Calu3 (cell line): ENCODE measurements at regions not wholly inside any gene's neighbourhood (a gene's known extent, or its start where the extent isn't known, plus 50 kb on each side); places are given as distances from the start of the nearest gene placed in this dataset.

Source experiments
- BruUV-seq: library from RNA; stranded (reverse); fragments of 400-500 nt; replicated peaks from 2 replicates; lab custom pipeline; 2021; lab: Mats Ljungman, UMichigan
- CTCF ChIA-PET: fragments of 300-600 bp; sonication (Branson Sonifier 250); formaldehyde crosslinking; loops from one replicate; lab custom pipeline; 2022; ENCODE audit warnings: antibody characterized with exemption; lab: Charles Lee
- DNase-seq: peaks from one replicate; pipeline ENCODE4 v3.0.0; 2022
- H3K27ac Mint-ChIP-seq: one replicate; pipeline ENCODE4 v1.8.0; 2022; ENCODE audit warnings: mixed read lengths; ENCODE audit not compliant: unreplicated experiment
- H3K27me3 Mint-ChIP-seq: one replicate; pipeline ENCODE4 v1.8.0; 2022; ENCODE audit warnings: mixed read lengths; ENCODE audit not compliant: unreplicated experiment
- H3K36me3 Mint-ChIP-seq: one replicate; pipeline ENCODE4 v1.8.0; 2022; ENCODE audit warnings: mild to moderate bottlenecking, moderate library complexity, mixed read lengths; ENCODE audit not compliant: insufficient read depth, unreplicated experiment
- H3K4me1 Mint-ChIP-seq: one replicate; pipeline ENCODE4 v1.8.0; 2022; ENCODE audit warnings: mild to moderate bottlenecking, low read depth, mixed read lengths; ENCODE audit not compliant: unreplicated experiment
- H3K4me3 Mint-ChIP-seq: one replicate; pipeline ENCODE4 v1.8.0; 2022; ENCODE audit warnings: mild to moderate bottlenecking, low read depth, moderate library complexity, mixed read lengths; ENCODE audit not compliant: unreplicated experiment
- H3K9me3 Mint-ChIP-seq: one replicate; pipeline ENCODE4 v1.8.0; 2022; ENCODE audit warnings: low read depth, mixed read lengths; ENCODE audit not compliant: unreplicated experiment
- intact Hi-C: fragments of 100-400 bp; cut with micrococcal nuclease; formaldehyde crosslinking; loops from one replicate; pipeline ENCODE4 v1.10.0; 2022; ENCODE audit not compliant: unreplicated experiment
- TF ChIP-seq, protein P1 (sequence below): fragments of 200-600 bp; IDR thresholded peaks from one replicate; pipeline ENCODE4 v1.8.0; 2022; ENCODE audit warnings: antibody characterized with exemption; ENCODE audit not compliant: unreplicated experiment

DNA sequence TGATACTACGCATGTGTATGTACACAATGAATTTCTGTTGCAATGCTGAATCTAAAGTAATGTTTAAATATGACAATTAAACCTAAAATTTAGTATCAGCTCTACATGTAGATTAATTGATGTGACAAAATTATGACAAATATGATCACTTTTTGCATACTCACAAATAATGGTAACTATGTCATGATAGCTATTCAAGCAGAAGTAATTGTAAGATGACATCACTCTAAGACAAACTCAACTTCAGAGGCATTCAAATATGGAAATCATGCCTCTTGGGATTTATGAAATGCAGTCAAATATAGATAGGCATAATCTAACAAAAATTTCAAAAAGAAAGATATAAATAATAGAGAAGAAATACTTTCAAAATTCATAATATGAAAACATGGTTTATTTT, 571.7 kb upstream of the LRFN5 start:
- no TSS peak for BruUV-seq
- Mint-ChIP-seq H3K36me3 (no peaks in the 10 kb centered on the region), H3K27me3 (no peaks in the 10 kb centered on the region), H3K4me1 (no peaks in the 10 kb centered on the region), H3K9me3 (peaks cover 5% of the 10 kb centered on the region), H3K4me3 (no peak overlapping the region), H3K27ac (no peak overlapping the region)
- intact Hi-C loops: no loop called here
- TF ChIP-seq, protein P1, sequence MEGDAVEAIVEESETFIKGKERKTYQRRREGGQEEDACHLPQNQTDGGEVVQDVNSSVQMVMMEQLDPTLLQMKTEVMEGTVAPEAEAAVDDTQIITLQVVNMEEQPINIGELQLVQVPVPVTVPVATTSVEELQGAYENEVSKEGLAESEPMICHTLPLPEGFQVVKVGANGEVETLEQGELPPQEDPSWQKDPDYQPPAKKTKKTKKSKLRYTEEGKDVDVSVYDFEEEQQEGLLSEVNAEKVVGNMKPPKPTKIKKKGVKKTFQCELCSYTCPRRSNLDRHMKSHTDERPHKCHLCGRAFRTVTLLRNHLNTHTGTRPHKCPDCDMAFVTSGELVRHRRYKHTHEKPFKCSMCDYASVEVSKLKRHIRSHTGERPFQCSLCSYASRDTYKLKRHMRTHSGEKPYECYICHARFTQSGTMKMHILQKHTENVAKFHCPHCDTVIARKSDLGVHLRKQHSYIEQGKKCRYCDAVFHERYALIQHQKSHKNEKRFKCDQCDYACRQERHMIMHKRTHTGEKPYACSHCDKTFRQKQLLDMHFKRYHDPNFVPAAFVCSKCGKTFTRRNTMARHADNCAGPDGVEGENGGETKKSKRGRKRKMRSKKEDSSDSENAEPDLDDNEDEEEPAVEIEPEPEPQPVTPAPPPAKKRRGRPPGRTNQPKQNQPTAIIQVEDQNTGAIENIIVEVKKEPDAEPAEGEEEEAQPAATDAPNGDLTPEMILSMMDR: no peak
- DNase-seq: no peak
- CTCF ChIA-PET: no interaction called here

DNA sequence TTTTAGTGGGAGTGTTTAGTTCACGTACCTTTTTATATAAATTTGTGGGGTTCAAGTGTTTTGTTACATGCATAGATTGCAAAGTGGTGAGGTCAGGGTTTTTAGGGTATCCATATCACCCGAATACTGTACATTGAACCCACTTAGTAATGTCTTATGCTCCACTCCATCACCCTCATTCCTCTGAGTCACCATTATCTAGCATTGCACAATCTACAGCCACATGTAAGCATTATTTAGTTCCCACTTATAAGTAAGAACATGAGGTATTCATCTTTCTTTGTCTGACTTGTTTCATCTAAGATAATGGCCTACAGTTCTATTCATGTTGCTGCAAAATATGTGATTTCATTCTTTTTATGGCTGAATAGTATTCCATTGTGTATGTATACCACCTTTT, 583.7 kb upstream of the LRFN5 start:
- Mint-ChIP-seq H3K36me3 (no peaks in the 10 kb centered on the region), H3K4me3 (no peak overlapping the region), H3K27ac (no peak overlapping the region), H3K4me1 (no peaks in the 10 kb centered on the region), H3K27me3 (no peaks in the 10 kb centered on the region), H3K9me3 (peaks cover 2% of the 10 kb centered on the region)
- DNase-seq: no peak
- no TSS peak for BruUV-seq
- CTCF ChIA-PET: no interaction called here
- intact Hi-C loops: no loop called here
- TF ChIP-seq, protein P1: no peak

- peaks cover 7% of the 10 kb centered on the region for H3K9me3 Mint-ChIP-seq
- no peak for DNase-seq
- H3K4me1 Mint-ChIP-seq: no peaks in the 10 kb centered on the region
- TF ChIP-seq, protein P1: no peak
- CTCF ChIA-PET: no interaction called here
- no peak overlapping the region for H3K4me3 Mint-ChIP-seq
- no peak overlapping the region for H3K27ac Mint-ChIP-seq
- BruUV-seq: no TSS peak
- H3K27me3 Mint-ChIP-seq: no peaks in the 10 kb centered on the region
- intact Hi-C loops: no loop called here
- no peaks in the 10 kb centered on the region for H3K36me3 Mint-ChIP-seq
Measured at GRCh38 chr14:41016213-41016612, 590.5 kb upstream of the LRFN5 start.

- Mint-ChIP-seq H3K36me3 (no peaks in the 10 kb centered on the region), H3K4me3 (no peak overlapping the region), H3K27me3 (no peaks in the 10 kb centered on the region)
Measured at GRCh38 chr14:41000350-41000749, 606.3 kb upstream of the LRFN5 start.

More at GRCh38 chr14:41000350-41000749, 606.3 kb upstream of the LRFN5 start:
- peaks cover 3% of the 10 kb centered on the region for H3K9me3 Mint-ChIP-seq
- TF ChIP-seq, protein P1: no peak
- DNase-seq: no peak
- BruUV-seq: no TSS peak
- intact Hi-C loops: no loop called here
- CTCF ChIA-PET: no interaction called here
- H3K4me1 Mint-ChIP-seq: no peaks in the 10 kb centered on the region
- no peak overlapping the region for H3K27ac Mint-ChIP-seq
